ENCODE measurements at regions not wholly inside any gene's neighbourhood (a gene's known extent, or its start where the extent isn't known, plus 50 kb on each side); places are given as distances from the start of the nearest gene placed in this dataset.

GRCh38 chr5:125207856-125208255 is 461.4 kb upstream of the ZNF608 start:
- TF ChIP-seq EP300 (IDR thresholded peaks at IDR 0.05) (no peak), CTCF (IDR thresholded peaks at IDR 0.05) (no peak), POLR2A (IDR thresholded peaks at IDR 0.05) (no peak)

Measured in sigmoid colon (tissue), 4 donors.